Common myeloid progenitor, CD34-positive (primary cell): ENCODE measurements at regions not wholly inside any gene's neighbourhood (a gene's known extent, or its start where the extent isn't known, plus 50 kb on each side); places are given as distances from the start of the nearest gene placed in this dataset.

Experiments used
- CTCF ChIA-PET: fragments of 350-600 bp; sonication (Branson Sonifier 250); formaldehyde crosslinking; loops from one replicate; lab custom pipeline; 2021; ENCODE audit warnings: antibody characterized with exemption; lab: Charles Lee
- POLR2A ChIA-PET: fragments of 350-600 bp; sonication (Branson Sonifier 250); formaldehyde crosslinking; loops from one replicate; lab custom pipeline; 2021; ENCODE audit warnings: antibody characterized with exemption; lab: Charles Lee
- DNase-seq, 3 donors: peaks; one replicate each; pipeline versions ENCODE4 v3.0.0 to v3.0.0-alpha.2; 2013
- H3K27ac ChIP-seq, 2 experiments: 1 replicate in 1 of 2; 2 replicates in 1 of 2; pipeline ENCODE4 v1.7.0; 2013; ENCODE audit warnings: inconsistent platforms in 2 of 2, low read length in 2 of 2, mild to moderate bottlenecking in 2 of 2, low read depth in 1 of 2, moderate library complexity in 1 of 2; ENCODE audit not compliant: severe bottlenecking in 2 of 2, insufficient read depth in 1 of 2, poor library complexity in 1 of 2
- H3K27me3 ChIP-seq, 5 experiments: replicated peaks in 2 of 5; 1 replicate in 3 of 5; 2 replicates in 2 of 5; pipeline versions ENCODE4 v1.6.1 to v1.7.0; 2013; ENCODE audit warnings: low read length in 4 of 5, mild to moderate bottlenecking in 2 of 5, moderate library complexity in 2 of 5, inconsistent platforms in 1 of 5; ENCODE audit not compliant: insufficient read depth in 5 of 5, control insufficient read depth in 4 of 5
- H3K36me3 ChIP-seq, 4 experiments: 1 replicate in 2 of 4; 2 replicates in 2 of 4; pipeline versions ENCODE4 v1.6.1 to v1.7.0; 2013; ENCODE audit warnings: low read length in 3 of 4, control low read depth in 1 of 4, mild to moderate bottlenecking in 1 of 4; ENCODE audit not compliant: control insufficient read depth in 4 of 4, insufficient read depth in 4 of 4
- H3K4me1 ChIP-seq, 4 experiments: 1 replicate in 3 of 4; 2 replicates in 1 of 4; pipeline versions ENCODE4 v1.6.1 to v1.7.1; 2013; ENCODE audit warnings: low read length in 3 of 4, mild to moderate bottlenecking in 3 of 4, control low read depth in 1 of 4, inconsistent platforms in 1 of 4, moderate library complexity in 1 of 4; ENCODE audit not compliant: control insufficient read depth in 4 of 4, insufficient read depth in 4 of 4; ENCODE audit errors: control extremely low read depth in 1 of 4
- H3K4me3 ChIP-seq, 7 experiments: 1 replicate in 4 of 7; 2 replicates in 3 of 7; pipeline versions ENCODE4 v1.5.1 to v1.7.0; 2013; ENCODE audit warnings: mild to moderate bottlenecking in 7 of 7, low read length in 6 of 7, moderate library complexity in 6 of 7, inconsistent platforms in 2 of 7, low read depth in 2 of 7, control low read depth in 1 of 7; ENCODE audit not compliant: insufficient read depth in 4 of 7, control insufficient read depth in 1 of 7; ENCODE audit errors: extremely low read depth in 1 of 7
- H3K9me3 ChIP-seq, 5 experiments: 1 replicate in 4 of 5; 2 replicates in 1 of 5; pipeline versions ENCODE4 v1.6.1 to v1.7.1; 2013; ENCODE audit warnings: low read length in 4 of 5, mild to moderate bottlenecking in 2 of 5, inconsistent platforms in 1 of 5, low read depth in 1 of 5, moderate library complexity in 1 of 5; ENCODE audit not compliant: control insufficient read depth in 4 of 5, insufficient read depth in 2 of 5; ENCODE audit errors: control extremely low read depth in 1 of 5
- WGBS: methylation state at CpG from one replicate; pipeline ENCODE4 v1.1.5; 2013; ENCODE audit not compliant: insufficient coverage; 5-methylcytosine and 5-hydroxymethylcytosine counted together

- 89% methylated on average over 3 of the region's 3 CpGs for WGBS
These were observed 54.9 kb upstream of the ENAH start for GRCh38 chr1:225707824-225708223.

GRCh38 chr1:225709101-225709500 lies 56.2 kb upstream of the ENAH start:
- no peak for DNase-seq
- ChIA-PET CTCF (no interaction called here), POLR2A (no interaction called here)
- 100% methylated on average over 4 of the region's 4 CpGs for WGBS
- no peaks in the 10 kb centered on the region for H3K9me3 ChIP-seq
- H3K27ac ChIP-seq = no peak overlapping the region
- peaks cover 0 to 2% (median 0%) of the 10 kb centered on the region in 5 experiments for H3K27me3 ChIP-seq
- H3K4me1 ChIP-seq = no peaks in the 10 kb centered on the region
- no peak overlapping the region for H3K4me3 ChIP-seq
- no peaks in the 10 kb centered on the region for H3K36me3 ChIP-seq

More at GRCh38 chr1:225707824-225708223, 54.9 kb upstream of the ENAH start:
- H3K27me3 ChIP-seq = peaks cover 0 to 2% (median 0%) of the 10 kb centered on the region in 5 experiments
- no peak overlapping the region for H3K4me3 ChIP-seq
- no peaks in the 10 kb centered on the region for H3K4me1 ChIP-seq
- ChIA-PET POLR2A (no interaction called here), CTCF (no interaction called here)
- H3K9me3 ChIP-seq = no peaks in the 10 kb centered on the region
- DNase-seq = no peak
- no peaks in the 10 kb centered on the region for H3K36me3 ChIP-seq
- H3K27ac ChIP-seq = no peak overlapping the region

GRCh38 chr1:225710804-225711203 lies 57.9 kb upstream of the ENAH start:
- Histone ChIP-seq H3K9me3 (no peaks in the 10 kb centered on the region), H3K4me1 (no peaks in the 10 kb centered on the region), H3K27me3 (peaks cover 0 to 2% (median 0%) of the 10 kb centered on the region in 5 experiments), H3K4me3 (no peak overlapping the region), H3K36me3 (no peaks in the 10 kb centered on the region), H3K27ac (no peak overlapping the region)
- ChIA-PET CTCF (interaction anchor here (1.0 to 1.7 kb wide), 2 partner anchors 14 to 47 kb away, joined by 3 read pairs; no protein-coding TSS in a partner anchor), POLR2A (no interaction called here)
- DNase-seq = no peak
- WGBS = 100% methylated on average over 2 of the region's 5 CpGs

- ChIA-PET CTCF (interaction anchor here (1.0 to 1.7 kb wide), 2 partner anchors 13 to 46 kb away, joined by 3 read pairs; no protein-coding TSS in a partner anchor), POLR2A (no interaction called here)
- no peak overlapping the region for H3K4me3 ChIP-seq
- H3K36me3 ChIP-seq = no peaks in the 10 kb centered on the region
- no peaks in the 10 kb centered on the region for H3K9me3 ChIP-seq
- DNase-seq = no peak
- 91% methylated on average over 3 of the region's 4 CpGs for WGBS
- H3K4me1 ChIP-seq = no peaks in the 10 kb centered on the region
- H3K27me3 ChIP-seq = peaks cover 0 to 2% (median 0%) of the 10 kb centered on the region in 5 experiments
- no peak overlapping the region for H3K27ac ChIP-seq
These were observed 58.5 kb upstream of the ENAH start for GRCh38 chr1:225711236-225711937.

GRCh38 chr1:225712391-225712790 lies 59.5 kb upstream of the ENAH start:
- ChIA-PET CTCF (no interaction called here), POLR2A (no interaction called here)
- Histone ChIP-seq H3K4me3 (no peak overlapping the region), H3K4me1 (no peaks in the 10 kb centered on the region), H3K9me3 (no peaks in the 10 kb centered on the region), H3K36me3 (no peaks in the 10 kb centered on the region), H3K27ac (no peak overlapping the region), H3K27me3 (no peaks in the 10 kb centered on the region)
- WGBS = 63% methylated on average over 2 of the region's 4 CpGs
- DNase-seq = peak; percentile 19 to 80 (median 79)

GRCh38 chr1:225713281-225713680 lies 60.4 kb upstream of the ENAH start:
- CTCF ChIA-PET = no interaction called here
- H3K27ac ChIP-seq = no peak overlapping the region
- no peaks in the 10 kb centered on the region for H3K27me3 ChIP-seq
- no peaks in the 10 kb centered on the region for H3K36me3 ChIP-seq
- POLR2A ChIA-PET = no interaction called here
- no peaks in the 10 kb centered on the region for H3K9me3 ChIP-seq
- WGBS = 94% methylated on average over 5 of the region's 8 CpGs
- no peak for DNase-seq
- no peak overlapping the region for H3K4me3 ChIP-seq
- no peaks in the 10 kb centered on the region for H3K4me1 ChIP-seq

GRCh38 chr1:225720937-225721336 lies 56.7 kb upstream of the SRP9 start:
- CTCF ChIA-PET = no interaction called here
- POLR2A ChIA-PET = interaction anchor here (0.6 kb wide), 1 partner anchor 281 kb away, joined by 4 read pairs; no protein-coding TSS in a partner anchor

More at GRCh38 chr1:225720937-225721336, 56.7 kb upstream of the SRP9 start:
- Histone ChIP-seq H3K36me3 (no peaks in the 10 kb centered on the region), H3K9me3 (no peaks in the 10 kb centered on the region), H3K27ac (no peak overlapping the region), H3K27me3 (no peaks in the 10 kb centered on the region), H3K4me3 (no peak overlapping the region), H3K4me1 (no peaks in the 10 kb centered on the region)
- 100% methylated on average over 3 of the region's 4 CpGs for WGBS
- DNase-seq = no peak
